HEK293T (cell line): ENCODE measurements at regions not wholly inside any gene's neighbourhood (a gene's known extent, or its start where the extent isn't known, plus 50 kb on each side); places are given as distances from the start of the nearest gene placed in this dataset.

Source experiments
- CTCF ChIA-PET: fragments of 350-600 bp; formaldehyde crosslinking; extraction: SDS; loops from one replicate; lab custom pipeline; 2021; ENCODE audit warnings: antibody characterized with exemption, inconsistent platforms; lab: Yijun Ruan, JAX
- POLR2A ChIA-PET: fragments of 350-600 bp; formaldehyde crosslinking; extraction: SDS; loops from one replicate; lab custom pipeline; 2020; ENCODE audit warnings: antibody characterized with exemption, inconsistent platforms; lab: Yijun Ruan, JAX
- DNase-seq: peaks from one replicate; pipeline ENCODE4 v3.0.0; 2012; ENCODE audit warnings: mixed read lengths; ENCODE audit errors: extremely low spot score
- ARNT ChIP-seq: fragments of 450-650 bp; IDR thresholded peaks from 2 replicates; pipeline ENCODE4 v1.6.1; 2017; ENCODE audit warnings: mild to moderate bottlenecking
- BHLHE40 ChIP-seq: fragments of 450-650 bp; IDR thresholded peaks from 2 replicates; pipeline ENCODE4 v1.6.1; 2016; ENCODE audit warnings: mild to moderate bottlenecking, moderate library complexity, borderline replicate concordance
- CTBP1 ChIP-seq: fragments of 450-650 bp; IDR thresholded peaks from 2 replicates; pipeline ENCODE4 v1.6.1; 2016; ENCODE audit warnings: borderline replicate concordance
- ELF4 ChIP-seq: fragments of 450-650 bp; IDR thresholded peaks from 2 replicates; pipeline ENCODE4 v1.6.1; 2017; ENCODE audit warnings: antibody characterized with exemption
- FOXA1 ChIP-seq: fragments of 450-650 bp; IDR thresholded peaks from 2 replicates; pipeline ENCODE4 v1.6.1; 2016; ENCODE audit warnings: mild to moderate bottlenecking
- FOXK2 ChIP-seq: fragments of 450-650 bp; IDR thresholded peaks from 2 replicates; pipeline ENCODE4 v1.6.1; 2016; ENCODE audit warnings: mild to moderate bottlenecking
- FOXM1 ChIP-seq: fragments of 450-650 bp; IDR thresholded peaks from 2 replicates; pipeline ENCODE4 v1.6.1; 2017; ENCODE audit warnings: mild to moderate bottlenecking, borderline replicate concordance
- HDGF ChIP-seq: fragments of 450-650 bp; IDR thresholded peaks from 2 replicates; pipeline ENCODE4 v1.6.1; 2017; ENCODE audit warnings: antibody characterized with exemption, borderline replicate concordance
- L3MBTL2 ChIP-seq: fragments of 450-650 bp; conservative IDR thresholded peaks from 2 replicates; pipeline ENCODE4 v1.6.1; 2016; ENCODE audit warnings: mild to moderate bottlenecking
- LEF1 ChIP-seq: fragments of 450-650 bp; IDR thresholded peaks from 2 replicates; pipeline ENCODE4 v1.6.1; 2017; ENCODE audit warnings: mild to moderate bottlenecking, borderline replicate concordance
- NFRKB ChIP-seq: fragments of 450-650 bp; IDR thresholded peaks from 2 replicates; pipeline ENCODE4 v1.6.1; 2016; ENCODE audit warnings: mild to moderate bottlenecking, moderate library complexity
- SP1 ChIP-seq: fragments of 450-650 bp; IDR thresholded peaks from 2 replicates; pipeline ENCODE4 v1.6.1; 2017
- SUZ12 ChIP-seq: fragments of 450-650 bp; IDR thresholded peaks from 2 replicates; pipeline ENCODE4 v1.6.1; 2016; ENCODE audit warnings: mild to moderate bottlenecking
- TARDBP ChIP-seq: fragments of 450-650 bp; IDR thresholded peaks from 2 replicates; pipeline ENCODE4 v1.6.1; 2016
- ZNF384 ChIP-seq: fragments of 450-650 bp; IDR thresholded peaks from 2 replicates; pipeline ENCODE4 v1.6.1; 2016
- TF ChIP-seq, protein P1 (sequence below): fragments of 450-650 bp; IDR thresholded peaks from 2 replicates; pipeline ENCODE4 v1.6.1; 2016

GRCh38 chr4:4752025-4752424 is 107.4 kb upstream of the MSX1 start:
- CTCF ChIA-PET: no interaction called here
- DNase-seq: no peak
- TF ChIP-seq SUZ12 (no peak), FOXK2 (no peak), SP1 (no peak), CTBP1 (no peak), BHLHE40 (no peak), HDGF (no peak), LEF1 (no peak), TARDBP (no peak), L3MBTL2 (no peak)
- TF ChIP-seq, protein P1, sequence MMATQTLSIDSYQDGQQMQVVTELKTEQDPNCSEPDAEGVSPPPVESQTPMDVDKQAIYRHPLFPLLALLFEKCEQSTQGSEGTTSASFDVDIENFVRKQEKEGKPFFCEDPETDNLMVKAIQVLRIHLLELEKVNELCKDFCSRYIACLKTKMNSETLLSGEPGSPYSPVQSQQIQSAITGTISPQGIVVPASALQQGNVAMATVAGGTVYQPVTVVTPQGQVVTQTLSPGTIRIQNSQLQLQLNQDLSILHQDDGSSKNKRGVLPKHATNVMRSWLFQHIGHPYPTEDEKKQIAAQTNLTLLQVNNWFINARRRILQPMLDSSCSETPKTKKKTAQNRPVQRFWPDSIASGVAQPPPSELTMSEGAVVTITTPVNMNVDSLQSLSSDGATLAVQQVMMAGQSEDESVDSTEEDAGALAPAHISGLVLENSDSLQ: no peak
- POLR2A ChIA-PET: no interaction called here

DNA sequence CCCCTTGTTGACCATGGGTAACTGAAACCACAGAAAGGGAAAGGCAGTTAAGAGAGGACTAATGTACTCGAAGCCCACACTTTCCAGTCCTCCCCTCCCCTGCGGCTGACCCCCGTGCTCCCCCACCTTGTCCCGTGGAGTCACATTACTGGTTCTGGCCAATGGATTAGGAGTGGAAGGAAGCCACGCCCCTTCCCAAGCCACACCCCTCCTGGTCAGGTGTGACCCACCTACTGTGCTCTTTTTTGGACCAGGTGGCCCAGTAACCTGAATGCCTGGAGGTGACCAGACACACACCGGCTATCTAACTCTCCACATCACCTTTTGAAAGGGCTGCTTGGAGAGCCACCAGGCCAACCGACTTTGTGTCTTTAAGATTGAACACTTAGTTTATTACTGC is 109.3 kb upstream of the MSX1 start:
- ChIA-PET CTCF (no interaction called here), POLR2A (no interaction called here)
- no peak for DNase-seq
- TF ChIP-seq NFRKB (no peak), SUZ12 (no peak), TARDBP (no peak), ARNT (no peak), BHLHE40 (no peak), L3MBTL2 (no peak), CTBP1 (no peak), HDGF (no peak), FOXK2 (no peak), FOXA1 (no peak), ELF4 (no peak), FOXM1 (no peak), LEF1 (no peak), SP1 (no peak), ZNF384 (no peak)
- TF ChIP-seq, protein P1: no peak

GRCh38 chr4:4749137-4749536 is 110.3 kb upstream of the MSX1 start:
- CTCF ChIA-PET: no interaction called here
- no peak for DNase-seq

GRCh38 chr4:4746444-4746843 is 113.0 kb upstream of the MSX1 start:
- no peak for TF ChIP-seq NFRKB
- no peak for TF ChIP-seq BHLHE40
- TF ChIP-seq, protein P1: no peak
- no peak for TF ChIP-seq ELF4
- no peak for TF ChIP-seq FOXA1
- CTCF ChIA-PET: no interaction called here
- POLR2A ChIA-PET: no interaction called here
- no peak for DNase-seq

More at GRCh38 chr4:4749137-4749536, 110.3 kb upstream of the MSX1 start:
- no peak for TF ChIP-seq HDGF
- no peak for TF ChIP-seq FOXK2
- TF ChIP-seq L3MBTL2: no peak
- TF ChIP-seq CTBP1: no peak
- TF ChIP-seq ELF4: no peak
- TF ChIP-seq BHLHE40: no peak
- no peak for TF ChIP-seq SP1
- no peak for TF ChIP-seq ZNF384
- no peak for TF ChIP-seq ARNT
- no peak for TF ChIP-seq SUZ12
- TF ChIP-seq LEF1: no peak
- no peak for TF ChIP-seq FOXM1
- TF ChIP-seq, protein P1: no peak
- POLR2A ChIA-PET: no interaction called here

- ChIA-PET POLR2A (no interaction called here), CTCF (no interaction called here)
- TF ChIP-seq, protein P1: no peak
- no peak for TF ChIP-seq NFRKB
- TF ChIP-seq CTBP1: no peak
- TF ChIP-seq ARNT: no peak
- no peak for DNase-seq
Measured at GRCh38 chr4:4740071-4740470, 119.4 kb upstream of the MSX1 start.

DNA sequence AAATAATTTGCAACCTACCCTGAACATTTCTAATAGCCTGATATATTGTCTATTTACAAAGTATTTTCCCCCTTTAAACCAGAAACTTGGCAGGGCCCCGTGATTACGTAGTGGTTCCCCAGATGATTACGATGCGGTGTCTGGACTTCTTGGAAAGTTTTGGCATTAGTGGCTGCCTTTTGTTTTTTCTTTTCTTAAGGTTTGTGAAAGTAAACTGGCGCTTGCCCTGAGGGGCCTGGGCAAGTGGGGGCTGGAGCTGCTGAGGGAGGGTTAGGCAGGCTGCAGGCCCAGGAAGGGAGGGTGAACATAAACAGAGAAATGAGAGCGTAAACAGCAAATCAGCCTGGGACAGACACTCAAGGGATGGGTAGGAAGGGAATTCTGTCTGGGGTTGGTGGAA is 123.6 kb upstream of the MSX1 start:
- no peak for DNase-seq
- CTCF ChIA-PET: no interaction called here
- no peak for TF ChIP-seq SUZ12
- no peak for TF ChIP-seq ELF4
- no peak for TF ChIP-seq FOXA1
- TF ChIP-seq NFRKB: no peak
- TF ChIP-seq LEF1: no peak
- TF ChIP-seq ARNT: no peak
- no peak for TF ChIP-seq CTBP1
- no peak for TF ChIP-seq SP1
- no peak for TF ChIP-seq ZNF384
- no peak for TF ChIP-seq HDGF
- TF ChIP-seq BHLHE40: no peak
- POLR2A ChIA-PET: no interaction called here
